Mesendoderm (in vitro differentiated cells): ENCODE measurements at regions not wholly inside any gene's neighbourhood (a gene's known extent, or its start where the extent isn't known, plus 50 kb on each side); places are given as distances from the start of the nearest gene placed in this dataset.

Source experiments
- DNase-seq: peaks from one replicate; pipeline ENCODE4 v3.0.0; 2013
- H2AK5ac ChIP-seq: 2 replicates; pipeline ENCODE4 v1.6.1; 2013; ENCODE audit warnings: low read length, inconsistent platforms
- H2BK120ac ChIP-seq: 2 replicates; pipeline ENCODE4 v1.6.1; 2013; ENCODE audit warnings: low read depth, mild to moderate bottlenecking, low read length, moderate library complexity, mixed read lengths
- H2BK15ac ChIP-seq: replicated peaks from 2 replicates; pipeline ENCODE4 v1.6.1; 2013; ENCODE audit warnings: low read depth, mild to moderate bottlenecking, moderate library complexity
- H2BK5ac ChIP-seq: 2 replicates; pipeline ENCODE4 v1.6.1; 2013; ENCODE audit warnings: low read length, inconsistent platforms
- H3K18ac ChIP-seq: 2 replicates; pipeline ENCODE4 v1.6.1; 2013; ENCODE audit warnings: mild to moderate bottlenecking, low read length, mixed read lengths
- H3K23ac ChIP-seq: one replicate; pipeline ENCODE4 v1.6.1; 2013; ENCODE audit warnings: low read length
- H3K27ac ChIP-seq: 2 replicates; pipeline ENCODE4 v1.5.1; 2013; ENCODE audit warnings: low read depth, mild to moderate bottlenecking, inconsistent platforms, low read length, moderate library complexity
- H3K27me3 ChIP-seq: 2 replicates; pipeline ENCODE4 v1.6.1; 2013; ENCODE audit warnings: low read length, control low read depth, mild to moderate bottlenecking, inconsistent platforms; ENCODE audit not compliant: insufficient read depth, poor library complexity
- H3K36me3 ChIP-seq: 2 replicates; pipeline ENCODE4 v1.6.1; 2013; ENCODE audit warnings: low read length, inconsistent platforms; ENCODE audit not compliant: control insufficient read depth, insufficient read depth
- H3K4ac ChIP-seq: one replicate; pipeline ENCODE4 v1.6.1; 2013; ENCODE audit warnings: low read depth, mild to moderate bottlenecking, low read length, moderate library complexity
- H3K4me1 ChIP-seq: 2 replicates; pipeline ENCODE4 v1.6.1; 2013; ENCODE audit warnings: low read depth, low read length, inconsistent platforms; ENCODE audit not compliant: control insufficient read depth
- H3K4me2 ChIP-seq: 2 replicates; pipeline ENCODE4 v1.6.1; 2013; ENCODE audit warnings: low read length
- H3K4me3 ChIP-seq: 2 replicates; pipeline ENCODE4 v1.5.1; 2013; ENCODE audit warnings: mild to moderate bottlenecking, low read length
- H3K56ac ChIP-seq: one replicate; pipeline ENCODE4 v1.6.1; 2013; ENCODE audit warnings: low read length
- H3K79me1 ChIP-seq: 2 replicates; pipeline ENCODE4 v1.6.1; 2013; ENCODE audit warnings: low read length, inconsistent platforms
- H3K79me2 ChIP-seq: 2 replicates; pipeline ENCODE4 v1.6.1; 2013; ENCODE audit warnings: mild to moderate bottlenecking, low read length; ENCODE audit not compliant: control insufficient read depth, insufficient read depth
- H3K9ac ChIP-seq: 2 replicates; pipeline ENCODE4 v1.6.1; 2013; ENCODE audit warnings: low read length, inconsistent platforms
- H4K5ac ChIP-seq: one replicate; pipeline ENCODE4 v1.6.1; 2013; ENCODE audit warnings: low read length
- H4K8ac ChIP-seq: one replicate; pipeline ENCODE4 v1.6.1; 2013; ENCODE audit warnings: low read depth, mild to moderate bottlenecking, control low read depth, low read length, moderate library complexity
- WGBS: extraction: QIAGEN DNeasy Blood & Tissue Kit; methylation state at CpG from one replicate; pipeline ENCODE4 v1.1.7; 2013; ENCODE audit warnings: low lambda C conversion rate, missing lambda C conversion rate; ENCODE audit not compliant: insufficient coverage; ENCODE audit errors: extremely low coverage; 5-methylcytosine and 5-hydroxymethylcytosine counted together

DNA sequence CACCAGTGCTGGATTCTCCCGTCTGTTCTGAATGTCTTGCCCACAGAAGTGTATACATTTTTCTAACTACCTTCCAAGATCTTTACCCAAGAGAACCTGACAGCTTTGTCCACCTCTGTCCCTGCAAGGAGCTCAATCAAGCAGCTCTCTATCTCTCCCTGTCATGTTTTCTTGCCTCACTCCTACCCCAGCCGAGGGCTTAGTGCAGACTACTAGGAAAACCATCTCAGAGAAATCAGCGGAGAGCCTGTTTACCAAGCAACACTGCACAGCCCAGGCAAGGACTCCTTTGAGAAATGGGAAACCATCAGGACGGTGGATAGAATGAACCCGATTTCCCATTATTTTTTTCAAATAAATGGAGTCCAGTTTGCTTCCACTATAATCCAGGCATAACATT lies 250.7 kb upstream of the JARID2 start:
- H4K8ac ChIP-seq: no peak overlapping the region
- no peak overlapping the region for H2AK5ac ChIP-seq
- no peak overlapping the region for H3K23ac ChIP-seq
- no peak overlapping the region for H3K4ac ChIP-seq
- no peak overlapping the region for H2BK5ac ChIP-seq
- no peak overlapping the region for H2BK15ac ChIP-seq
- no peak overlapping the region for H3K18ac ChIP-seq
- H3K9ac ChIP-seq: no peak overlapping the region
- H4K5ac ChIP-seq: no peak overlapping the region
- H3K4me1 ChIP-seq: no peaks in the 10 kb centered on the region
- no peak overlapping the region for H2BK120ac ChIP-seq
- no peak overlapping the region for H3K4me3 ChIP-seq
- H3K79me1 ChIP-seq: no peaks in the 10 kb centered on the region
- no peak for DNase-seq
- WGBS: no CpG with 5 or more reads among the region's 5 CpGs
- no peak overlapping the region for H3K27ac ChIP-seq
- no peaks in the 10 kb centered on the region for H3K27me3 ChIP-seq
- no peak overlapping the region for H3K56ac ChIP-seq
- no peaks in the 10 kb centered on the region for H3K79me2 ChIP-seq
- H3K4me2 ChIP-seq: no peak overlapping the region
- H3K36me3 ChIP-seq: no peaks in the 10 kb centered on the region

GRCh38 chr6:14995966-14996602 lies 249.8 kb upstream of the JARID2 start:
- Histone ChIP-seq H3K23ac (no peak overlapping the region), H2BK5ac (no peak overlapping the region), H2BK15ac (no peak overlapping the region), H3K9ac (no peak overlapping the region), H4K8ac (no peak overlapping the region), H4K5ac (no peak overlapping the region), H3K27me3 (no peaks in the 10 kb centered on the region), H3K79me2 (no peaks in the 10 kb centered on the region), H2AK5ac (no peak overlapping the region), H3K4me3 (no peak overlapping the region), H3K27ac (no peak overlapping the region), H3K4me2 (no peak overlapping the region), H3K56ac (no peak overlapping the region), H3K4ac (no peak overlapping the region), H3K4me1 (no peaks in the 10 kb centered on the region), H3K79me1 (no peaks in the 10 kb centered on the region), H3K36me3 (no peaks in the 10 kb centered on the region), H3K18ac (no peak overlapping the region), H2BK120ac (no peak overlapping the region)
- no CpG with 5 or more reads among the region's 12 CpGs for WGBS
- no peak for DNase-seq

GRCh38 chr6:14996892-14997291 lies 249.0 kb upstream of the JARID2 start:
- H3K79me1 ChIP-seq: no peaks in the 10 kb centered on the region
- no peak overlapping the region for H3K56ac ChIP-seq
- H3K4me1 ChIP-seq: no peaks in the 10 kb centered on the region
- H3K79me2 ChIP-seq: no peaks in the 10 kb centered on the region
- WGBS: no CpG with 5 or more reads among the region's 4 CpGs
- no peak overlapping the region for H3K9ac ChIP-seq
- H3K27me3 ChIP-seq: no peaks in the 10 kb centered on the region
- no peak overlapping the region for H3K27ac ChIP-seq
- H4K5ac ChIP-seq: no peak overlapping the region
- H3K18ac ChIP-seq: no peak overlapping the region
- no peak overlapping the region for H2BK120ac ChIP-seq
- H3K4me2 ChIP-seq: no peak overlapping the region
- H3K23ac ChIP-seq: no peak overlapping the region
- H3K36me3 ChIP-seq: no peaks in the 10 kb centered on the region
- H2BK5ac ChIP-seq: no peak overlapping the region
- H2AK5ac ChIP-seq: no peak overlapping the region
- H3K4ac ChIP-seq: no peak overlapping the region
- H4K8ac ChIP-seq: no peak overlapping the region
- DNase-seq: no peak
- no peak overlapping the region for H2BK15ac ChIP-seq
- no peak overlapping the region for H3K4me3 ChIP-seq

- H3K56ac ChIP-seq: no peak overlapping the region
- H3K27ac ChIP-seq: no peak overlapping the region
- H3K27me3 ChIP-seq: no peaks in the 10 kb centered on the region
- WGBS: no CpG with 5 or more reads among the region's 1 CpG
- no peak overlapping the region for H3K4me3 ChIP-seq
- no peak for DNase-seq
- H3K4ac ChIP-seq: no peak overlapping the region
- no peak overlapping the region for H2BK15ac ChIP-seq
- H3K4me1 ChIP-seq: no peaks in the 10 kb centered on the region
- H3K23ac ChIP-seq: no peak overlapping the region
- no peak overlapping the region for H3K9ac ChIP-seq
- H3K4me2 ChIP-seq: no peak overlapping the region
- no peaks in the 10 kb centered on the region for H3K36me3 ChIP-seq
- no peak overlapping the region for H2AK5ac ChIP-seq
- no peak overlapping the region for H3K18ac ChIP-seq
- H4K8ac ChIP-seq: no peak overlapping the region
- H3K79me2 ChIP-seq: no peaks in the 10 kb centered on the region
- H4K5ac ChIP-seq: no peak overlapping the region
- H2BK5ac ChIP-seq: no peak overlapping the region
- no peak overlapping the region for H2BK120ac ChIP-seq
- H3K79me1 ChIP-seq: no peaks in the 10 kb centered on the region
These were observed 248.4 kb upstream of the JARID2 start for GRCh38 chr6:14997507-14997906.

DNA sequence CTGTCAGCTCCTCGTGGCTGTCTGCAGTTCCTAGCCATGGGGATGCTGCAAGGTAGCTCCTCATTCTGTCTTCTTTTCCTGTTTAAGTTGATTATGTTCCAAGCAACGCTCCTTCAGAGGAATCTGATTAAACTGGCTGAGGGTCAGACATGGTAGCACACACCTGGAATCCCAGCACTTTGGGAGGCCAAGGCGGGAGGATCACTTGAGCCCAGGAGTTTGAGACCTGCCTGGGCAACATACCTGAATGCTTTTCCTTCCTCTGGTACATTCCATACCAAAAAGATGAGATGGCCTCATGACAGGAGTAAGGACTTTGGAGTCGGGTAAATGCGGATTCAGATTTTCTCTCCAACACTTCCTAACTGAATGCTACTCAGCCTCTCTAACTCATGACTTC lies 246.8 kb upstream of the JARID2 start:
- H3K4me2 ChIP-seq: no peak overlapping the region
- H3K56ac ChIP-seq: no peak overlapping the region
- no peak overlapping the region for H3K23ac ChIP-seq
- H2AK5ac ChIP-seq: no peak overlapping the region
- H3K18ac ChIP-seq: no peak overlapping the region
- WGBS: no CpG with 5 or more reads among the region's 5 CpGs
- H3K79me1 ChIP-seq: no peaks in the 10 kb centered on the region
- no peak overlapping the region for H3K4me3 ChIP-seq
- no peak overlapping the region for H2BK5ac ChIP-seq
- H2BK15ac ChIP-seq: no peak overlapping the region
- no peaks in the 10 kb centered on the region for H3K27me3 ChIP-seq
- H3K4me1 ChIP-seq: no peaks in the 10 kb centered on the region
- H4K8ac ChIP-seq: no peak overlapping the region
- no peak overlapping the region for H4K5ac ChIP-seq
- no peaks in the 10 kb centered on the region for H3K36me3 ChIP-seq
- no peak overlapping the region for H3K4ac ChIP-seq
- H2BK120ac ChIP-seq: no peak overlapping the region
- H3K79me2 ChIP-seq: no peaks in the 10 kb centered on the region
- DNase-seq: no peak
- no peak overlapping the region for H3K27ac ChIP-seq
- no peak overlapping the region for H3K9ac ChIP-seq

- no peak overlapping the region for H4K8ac ChIP-seq
- WGBS: no CpG with 5 or more reads among the region's 5 CpGs
- no peak overlapping the region for H4K5ac ChIP-seq
These were observed 244.5 kb upstream of the JARID2 start for GRCh38 chr6:15001326-15001910.

More at GRCh38 chr6:15001326-15001910, 244.5 kb upstream of the JARID2 start:
- Histone ChIP-seq H3K27ac (no peak overlapping the region), H2AK5ac (no peak overlapping the region), H3K4me2 (no peak overlapping the region), H3K4me3 (no peak overlapping the region), H2BK5ac (no peak overlapping the region), H3K4ac (no peak overlapping the region), H3K27me3 (no peaks in the 10 kb centered on the region), H3K23ac (no peak overlapping the region), H2BK120ac (no peak overlapping the region), H3K36me3 (no peaks in the 10 kb centered on the region), H3K56ac (no peak overlapping the region), H3K18ac (no peak overlapping the region), H3K4me1 (no peaks in the 10 kb centered on the region), H3K79me2 (no peaks in the 10 kb centered on the region), H3K9ac (no peak overlapping the region), H2BK15ac (no peak overlapping the region), H3K79me1 (no peaks in the 10 kb centered on the region)
- DNase-seq: no peak
